HCT116 (cell line): ENCODE measurements at regions not wholly inside any gene's neighbourhood (a gene's known extent, or its start where the extent isn't known, plus 50 kb on each side); places are given as distances from the start of the nearest gene placed in this dataset.

ENCODE experiments used
- FOSL1 ChIP-seq: IDR thresholded peaks from 2 replicates; pipeline ENCODE4 v1.6.1; 2012; ENCODE audit warnings: low read depth
- SP1 ChIP-seq: IDR thresholded peaks from 2 replicates; pipeline ENCODE4 v1.6.1; 2012; ENCODE audit warnings: low read depth
- TF ChIP-seq, protein P1 (sequence below), 3 experiments: fragments of 200-600 bp in 1 of 3; sonication (generic) in 1 of 3; IDR thresholded peaks in 2 of 3; conservative IDR thresholded peaks in 1 of 3; 2 replicates each; pipeline ENCODE4 v1.5.1; 2012 to 2017; ENCODE audit warnings: low read depth in 2 of 3, low read length in 2 of 3, antibody characterized with exemption in 1 of 3, borderline replicate concordance in 1 of 3, control low read depth in 1 of 3, mild to moderate bottlenecking in 1 of 3, mixed read lengths in 1 of 3, mixed run types in 1 of 3, moderate library complexity in 1 of 3; ENCODE audit not compliant: insufficient read depth in 1 of 3

DNA sequence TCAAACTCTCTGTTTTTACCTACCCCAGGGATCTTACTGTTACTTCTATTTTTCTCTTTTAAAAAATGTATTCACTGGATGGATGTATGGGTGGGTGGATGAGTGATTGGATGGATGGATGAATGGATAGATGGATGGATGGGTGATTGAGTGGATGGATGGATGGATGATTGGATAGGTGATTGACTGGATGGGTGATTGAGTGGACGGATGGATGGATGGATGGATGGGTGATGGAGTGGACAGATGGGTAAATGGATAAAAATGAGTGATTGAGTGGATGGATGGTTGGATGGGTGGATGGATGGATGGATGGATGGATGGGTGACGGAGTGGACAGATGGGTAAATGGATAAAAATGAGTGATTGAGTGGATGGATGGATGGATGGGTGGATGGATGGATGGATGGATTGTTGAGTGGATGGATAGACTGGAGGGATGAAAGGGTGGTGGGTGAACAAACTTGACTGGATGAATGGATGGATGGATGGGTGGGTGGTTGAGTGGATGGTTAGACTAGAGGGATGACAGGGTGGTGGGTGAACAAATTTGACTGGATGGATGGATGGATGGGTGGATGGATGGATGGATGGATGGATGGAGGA, 118.0 kb upstream of the ZBTB40 start:
- TF ChIP-seq FOSL1 (no peak), SP1 (no peak)
- TF ChIP-seq, protein P1, sequence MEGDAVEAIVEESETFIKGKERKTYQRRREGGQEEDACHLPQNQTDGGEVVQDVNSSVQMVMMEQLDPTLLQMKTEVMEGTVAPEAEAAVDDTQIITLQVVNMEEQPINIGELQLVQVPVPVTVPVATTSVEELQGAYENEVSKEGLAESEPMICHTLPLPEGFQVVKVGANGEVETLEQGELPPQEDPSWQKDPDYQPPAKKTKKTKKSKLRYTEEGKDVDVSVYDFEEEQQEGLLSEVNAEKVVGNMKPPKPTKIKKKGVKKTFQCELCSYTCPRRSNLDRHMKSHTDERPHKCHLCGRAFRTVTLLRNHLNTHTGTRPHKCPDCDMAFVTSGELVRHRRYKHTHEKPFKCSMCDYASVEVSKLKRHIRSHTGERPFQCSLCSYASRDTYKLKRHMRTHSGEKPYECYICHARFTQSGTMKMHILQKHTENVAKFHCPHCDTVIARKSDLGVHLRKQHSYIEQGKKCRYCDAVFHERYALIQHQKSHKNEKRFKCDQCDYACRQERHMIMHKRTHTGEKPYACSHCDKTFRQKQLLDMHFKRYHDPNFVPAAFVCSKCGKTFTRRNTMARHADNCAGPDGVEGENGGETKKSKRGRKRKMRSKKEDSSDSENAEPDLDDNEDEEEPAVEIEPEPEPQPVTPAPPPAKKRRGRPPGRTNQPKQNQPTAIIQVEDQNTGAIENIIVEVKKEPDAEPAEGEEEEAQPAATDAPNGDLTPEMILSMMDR (IDR thresholded peaks at IDR 0.05 in 2 of 3, conservative IDR thresholded peaks at IDR 0.05 in 1 of 3; ENCODE audit: borderline replicate concordance in 1 of 3, insufficient read depth in 1 of 3, low read depth in 2 of 3, low read length in 2 of 3), result no peak
